ENCODE measurements at regions not wholly inside any gene's neighbourhood (a gene's known extent, or its start where the extent isn't known, plus 50 kb on each side); places are given as distances from the start of the nearest gene placed in this dataset.

GRCh38 chr1:94611681-94612475, 70.3 kb upstream of the F3 start:
- FAIRE-seq: no peak
- no peak for DNase-seq (ENCODE audit: insufficient read length, low spot score)
- no peak for TF ChIP-seq POLR2A (IDR thresholded peaks at IDR 0.05; ENCODE audit: low read depth, low read length)

- FAIRE-seq (no peak), DNase-seq (ENCODE audit: insufficient read length, low spot score) (no peak)
- TF ChIP-seq POLR2A (IDR thresholded peaks at IDR 0.05; ENCODE audit: low read depth, low read length): no peak
These were observed 68.1 kb upstream of the F3 start for GRCh38 chr1:94609619-94610018.

GRCh38 chr1:94608852-94609530, 67.4 kb upstream of the F3 start:
- FAIRE-seq (no peak), DNase-seq (ENCODE audit: insufficient read length, low spot score) (no peak)
- TF ChIP-seq POLR2A (IDR thresholded peaks at IDR 0.05; ENCODE audit: low read depth, low read length): no peak

DNA sequence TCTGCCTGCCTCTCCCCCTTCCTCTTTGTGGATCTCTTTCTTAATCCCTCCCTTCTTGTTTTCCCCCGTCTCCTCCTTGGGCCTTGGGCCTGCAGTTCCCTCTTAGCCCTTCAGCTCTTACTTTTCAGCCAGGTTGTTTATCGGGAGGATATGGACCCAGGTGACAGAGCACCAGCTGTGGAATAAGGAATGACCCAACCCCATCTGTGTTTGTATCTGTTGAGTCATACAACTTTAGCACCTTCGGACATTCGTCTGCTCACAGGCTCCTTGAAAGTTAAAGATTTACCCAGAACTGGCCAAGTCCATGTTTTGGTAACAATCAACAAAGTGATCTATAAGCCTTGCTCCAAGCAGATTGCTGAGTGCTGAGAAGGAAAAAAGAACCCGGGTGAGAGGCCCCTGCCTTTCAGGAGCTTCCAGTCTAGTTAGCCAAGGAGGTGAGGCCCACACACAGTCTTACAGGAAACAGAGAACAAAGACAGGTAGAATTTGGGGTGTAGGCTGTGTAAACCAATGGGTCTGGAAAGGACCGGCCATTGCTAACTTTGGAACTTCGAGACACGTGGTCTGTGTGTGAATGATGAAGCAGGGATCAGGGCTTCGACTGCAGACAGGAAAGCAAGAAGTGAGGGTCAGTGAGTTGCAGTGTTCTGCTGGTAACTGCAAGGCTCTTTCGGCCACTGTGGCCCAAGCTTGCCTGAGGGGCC, 66.7 kb upstream of the F3 start:
- DNase-seq (ENCODE audit: insufficient read length, low spot score) (no peak), FAIRE-seq (no peak)
- no peak for TF ChIP-seq POLR2A (IDR thresholded peaks at IDR 0.05; ENCODE audit: low read depth, low read length)

GRCh38 chr1:94607398-94607797, 65.8 kb upstream of the F3 start:
- no peak for TF ChIP-seq POLR2A (IDR thresholded peaks at IDR 0.05; ENCODE audit: low read depth, low read length)
- FAIRE-seq (no peak), DNase-seq (ENCODE audit: insufficient read length, low spot score) (no peak)

GRCh38 chr1:94606471-94606870, 64.9 kb upstream of the F3 start:
- FAIRE-seq (no peak), DNase-seq (ENCODE audit: insufficient read length, low spot score) (no peak)
- no peak for TF ChIP-seq POLR2A (IDR thresholded peaks at IDR 0.05; ENCODE audit: low read depth, low read length)

DNA sequence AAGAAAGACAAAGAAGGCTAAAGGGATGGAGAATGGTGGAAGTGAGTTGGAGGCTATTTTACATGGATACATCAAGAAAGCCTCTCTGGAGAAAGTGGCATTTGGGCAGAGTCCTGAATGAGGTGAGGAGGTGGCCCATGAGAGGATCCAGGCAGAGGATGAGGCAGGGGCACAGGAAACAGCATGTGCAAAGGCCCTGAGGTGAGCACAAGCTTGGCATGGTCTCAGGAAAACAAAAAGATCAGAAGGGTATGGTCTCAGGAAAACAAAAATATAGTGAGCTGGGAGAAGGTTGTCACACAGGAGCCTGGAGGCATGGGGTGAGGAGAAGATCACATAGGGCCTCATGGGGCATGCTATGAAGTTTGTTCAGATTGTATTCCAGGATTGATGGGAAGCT, 62.1 kb upstream of the F3 start:
- FAIRE-seq (no peak), DNase-seq (ENCODE audit: insufficient read length, low spot score) (no peak)
- TF ChIP-seq POLR2A (IDR thresholded peaks at IDR 0.05; ENCODE audit: low read depth, low read length): no peak

- no peak for TF ChIP-seq POLR2A (IDR thresholded peaks at IDR 0.05; ENCODE audit: low read depth, low read length)
- DNase-seq (ENCODE audit: insufficient read length, low spot score): no peak
- no peak for FAIRE-seq
These were observed 61.5 kb upstream of the F3 start for GRCh38 chr1:94602802-94603625.

GRCh38 chr1:94602316-94602715, 60.8 kb upstream of the F3 start:
- DNase-seq (ENCODE audit: insufficient read length, low spot score) (no peak), FAIRE-seq (no peak)
- TF ChIP-seq POLR2A (IDR thresholded peaks at IDR 0.05; ENCODE audit: low read depth, low read length): no peak

GRCh38 chr1:94600556-94600955, 59.0 kb upstream of the F3 start:
- TF ChIP-seq POLR2A (IDR thresholded peaks at IDR 0.05; ENCODE audit: low read depth, low read length): no peak
- FAIRE-seq (no peak), DNase-seq (ENCODE audit: insufficient read length, low spot score) (no peak)

GRCh38 chr1:94599095-94599813, 57.7 kb upstream of the F3 start:
- TF ChIP-seq POLR2A (IDR thresholded peaks at IDR 0.05; ENCODE audit: low read depth, low read length): no peak
- DNase-seq (ENCODE audit: insufficient read length, low spot score): no peak
- FAIRE-seq: no peak

GRCh38 chr1:94597701-94598100, 56.1 kb upstream of the F3 start:
- DNase-seq (ENCODE audit: insufficient read length, low spot score): no peak
- no peak for FAIRE-seq
- TF ChIP-seq POLR2A (IDR thresholded peaks at IDR 0.05; ENCODE audit: low read depth, low read length): no peak

DNA sequence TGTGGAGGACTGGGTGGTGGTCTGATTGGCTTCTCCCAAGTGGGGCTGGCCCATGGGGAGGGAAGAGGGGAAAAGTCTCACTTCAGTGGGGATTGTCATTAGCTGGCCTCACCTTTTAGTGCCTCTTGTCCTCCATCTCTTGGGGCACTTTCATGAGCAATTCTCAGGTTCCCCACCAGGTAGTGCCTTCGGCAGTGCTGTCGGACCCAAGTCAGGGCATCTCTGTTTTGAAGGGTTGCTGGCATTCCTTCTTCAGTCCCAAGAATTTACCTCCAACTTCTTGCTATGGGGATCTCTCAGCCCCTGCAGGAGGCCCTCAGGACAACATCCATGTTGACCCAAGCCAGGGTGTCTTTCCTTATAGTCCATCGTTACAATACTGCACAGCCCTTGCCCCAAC, 54.7 kb upstream of the F3 start:
- DNase-seq (ENCODE audit: insufficient read length, low spot score) (no peak), FAIRE-seq (no peak)
- TF ChIP-seq POLR2A (IDR thresholded peaks at IDR 0.05; ENCODE audit: low read depth, low read length): no peak
